Ovary (tissue), 3 donors: ENCODE measurements at regions not wholly inside any gene's neighbourhood (a gene's known extent, or its start where the extent isn't known, plus 50 kb on each side); places are given as distances from the start of the nearest gene placed in this dataset.

ENCODE experiments used
- EP300 ChIP-seq: sonication (generic); formaldehyde crosslinking; IDR thresholded peaks from one replicate; pipeline ENCODE4 v1.6.1; 2017; ENCODE audit warnings: antibody characterized with exemption
- POLR2A ChIP-seq: fragments of 450-650 bp; IDR thresholded peaks from one replicate; pipeline ENCODE4 v1.6.1; 2017; ENCODE audit warnings: antibody characterized with exemption, mild to moderate bottlenecking, moderate library complexity
- TF ChIP-seq, protein P1 (sequence below), 3 donors: fragments of 450-650 bp in 2 of 3; fragments of 200-600 bp in 1 of 3; IDR thresholded peaks; one replicate each; pipeline versions ENCODE4 v1.5.1 to v1.8.0; 2016 to 2022; ENCODE audit warnings: antibody characterized with exemption in 3 of 3, mild to moderate bottlenecking in 1 of 3
- donor health status: DM: no; HTN: no; CAD: no.

- TF ChIP-seq, protein P1, sequence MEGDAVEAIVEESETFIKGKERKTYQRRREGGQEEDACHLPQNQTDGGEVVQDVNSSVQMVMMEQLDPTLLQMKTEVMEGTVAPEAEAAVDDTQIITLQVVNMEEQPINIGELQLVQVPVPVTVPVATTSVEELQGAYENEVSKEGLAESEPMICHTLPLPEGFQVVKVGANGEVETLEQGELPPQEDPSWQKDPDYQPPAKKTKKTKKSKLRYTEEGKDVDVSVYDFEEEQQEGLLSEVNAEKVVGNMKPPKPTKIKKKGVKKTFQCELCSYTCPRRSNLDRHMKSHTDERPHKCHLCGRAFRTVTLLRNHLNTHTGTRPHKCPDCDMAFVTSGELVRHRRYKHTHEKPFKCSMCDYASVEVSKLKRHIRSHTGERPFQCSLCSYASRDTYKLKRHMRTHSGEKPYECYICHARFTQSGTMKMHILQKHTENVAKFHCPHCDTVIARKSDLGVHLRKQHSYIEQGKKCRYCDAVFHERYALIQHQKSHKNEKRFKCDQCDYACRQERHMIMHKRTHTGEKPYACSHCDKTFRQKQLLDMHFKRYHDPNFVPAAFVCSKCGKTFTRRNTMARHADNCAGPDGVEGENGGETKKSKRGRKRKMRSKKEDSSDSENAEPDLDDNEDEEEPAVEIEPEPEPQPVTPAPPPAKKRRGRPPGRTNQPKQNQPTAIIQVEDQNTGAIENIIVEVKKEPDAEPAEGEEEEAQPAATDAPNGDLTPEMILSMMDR (IDR thresholded peaks at IDR 0.05): no peak
- no peak for TF ChIP-seq POLR2A
- TF ChIP-seq EP300: no peak
Observed at GRCh38 chr4:176896211-176896610, 103.5 kb upstream of the VEGFC start.
